BJ (cell line): ENCODE measurements at regions not wholly inside any gene's neighbourhood (a gene's known extent, or its start where the extent isn't known, plus 50 kb on each side); places are given as distances from the start of the nearest gene placed in this dataset.

Experiments used
- CTCF ChIA-PET: fragments of 350-600 bp; formaldehyde crosslinking; extraction: SDS; loops from one replicate; lab custom pipeline; 2021; ENCODE audit warnings: antibody characterized with exemption, inconsistent platforms; lab: Yijun Ruan, JAX
- POLR2A ChIA-PET: fragments of 300-600 bp; sonication (Branson Sonifier 250); formaldehyde crosslinking; extraction: SDS; loops from one replicate; lab custom pipeline; 2021; ENCODE audit warnings: antibody characterized with exemption; lab: Charles Lee
- DNase-seq: peaks from one replicate; pipeline ENCODE4 v3.0.0-alpha.2; 2011; ENCODE audit warnings: low read depth
- H3K27me3 ChIP-seq: 2 replicates; pipeline ENCODE4 v1.6.0; 2011; ENCODE audit warnings: low read length; ENCODE audit not compliant: control insufficient read depth, insufficient read depth
- H3K36me3 ChIP-seq: 2 replicates; pipeline ENCODE4 v1.5.1; 2011; ENCODE audit warnings: low read length; ENCODE audit not compliant: control insufficient read depth, insufficient read depth
- H3K4me3 ChIP-seq: 2 replicates; pipeline ENCODE4 v1.5.1; 2011; ENCODE audit warnings: low read depth, mild to moderate bottlenecking, control low read depth, low read length
- CTCF ChIP-seq: IDR thresholded peaks from 2 replicates; pipeline ENCODE4 v1.5.1; 2011; ENCODE audit warnings: low read depth, mild to moderate bottlenecking, control low read depth, inconsistent platforms, low read length, moderate library complexity; ENCODE audit not compliant: insufficient read depth

DNA sequence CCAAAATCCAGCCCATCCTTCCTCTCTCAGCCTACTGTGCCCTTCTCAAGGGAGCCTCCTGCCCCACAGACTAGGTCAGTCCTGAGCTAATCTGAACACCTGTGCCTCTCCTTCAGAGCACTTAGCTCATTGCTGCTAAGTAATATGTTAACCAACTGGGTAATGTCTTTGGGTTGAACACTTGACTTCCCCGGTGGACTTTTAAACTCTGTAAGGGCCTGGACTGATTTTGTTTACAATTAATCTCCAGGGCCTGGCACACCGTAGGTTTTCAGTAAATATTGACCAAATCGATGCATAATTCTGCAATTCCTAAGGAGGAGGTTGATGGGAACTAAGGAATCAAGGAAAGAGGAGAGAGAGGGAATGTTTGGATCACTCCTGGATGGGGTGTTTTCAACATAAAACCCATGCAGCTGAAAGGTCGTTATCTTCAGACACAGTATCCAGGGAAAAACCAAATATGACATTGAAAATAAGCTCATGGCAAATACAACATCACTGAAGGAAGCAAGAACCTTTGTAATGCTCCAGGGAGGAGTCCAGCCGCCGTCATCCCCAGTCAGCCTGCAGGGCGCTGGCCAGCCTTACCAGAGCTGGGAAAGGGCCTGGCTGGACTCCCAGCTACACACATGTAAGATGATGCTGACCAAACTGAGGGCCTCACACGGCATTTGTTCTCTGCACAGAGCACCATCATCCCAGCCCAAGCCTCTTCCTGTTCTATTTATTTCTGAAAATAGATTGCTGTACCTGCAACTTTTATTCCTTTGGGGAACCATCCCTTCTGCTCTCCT is 166.3 kb downstream of the C5orf15 start:
- ChIA-PET POLR2A (no interaction called here), CTCF (interaction anchor here (1.7 kb wide), 1 partner anchor 9 kb away, joined by 4 read pairs; no protein-coding TSS in a partner anchor)
- Histone ChIP-seq H3K4me3 (no peak overlapping the region), H3K36me3 (no peaks in the 10 kb centered on the region), H3K27me3 (no peaks in the 10 kb centered on the region; the same call in 1 of the 2 replicates)
- no peak for DNase-seq
- no peak for TF ChIP-seq CTCF

DNA sequence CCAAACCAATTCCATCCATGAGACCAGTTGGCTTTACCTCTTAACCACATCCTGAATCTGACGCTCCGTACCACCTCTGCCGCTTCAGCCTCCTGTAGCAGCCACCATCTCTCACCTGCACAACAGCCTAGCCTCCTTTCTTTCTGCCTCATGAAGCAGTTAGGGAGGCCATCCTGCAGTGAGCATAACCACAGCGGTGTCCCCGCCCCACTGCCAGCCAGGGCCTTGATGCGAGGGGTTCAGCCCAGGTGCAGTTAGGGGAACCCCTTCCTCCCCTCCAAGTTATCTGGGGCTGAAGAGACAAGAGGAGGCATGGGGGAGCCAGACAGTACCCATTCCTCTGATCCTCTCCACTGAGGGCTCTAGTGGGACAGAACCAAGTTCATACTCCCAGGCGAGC is 167.0 kb downstream of the C5orf15 start:
- DNase-seq: no peak
- H3K36me3 ChIP-seq: no peaks in the 10 kb centered on the region
- POLR2A ChIA-PET: no interaction called here
- no peaks in the 10 kb centered on the region; the same call in 1 of the 2 replicates for H3K27me3 ChIP-seq
- TF ChIP-seq CTCF: no peak
- H3K4me3 ChIP-seq: no peak overlapping the region
- CTCF ChIA-PET: interaction anchor here (1.7 kb wide), 1 partner anchor 9 kb away, joined by 4 read pairs; no protein-coding TSS in a partner anchor

DNA sequence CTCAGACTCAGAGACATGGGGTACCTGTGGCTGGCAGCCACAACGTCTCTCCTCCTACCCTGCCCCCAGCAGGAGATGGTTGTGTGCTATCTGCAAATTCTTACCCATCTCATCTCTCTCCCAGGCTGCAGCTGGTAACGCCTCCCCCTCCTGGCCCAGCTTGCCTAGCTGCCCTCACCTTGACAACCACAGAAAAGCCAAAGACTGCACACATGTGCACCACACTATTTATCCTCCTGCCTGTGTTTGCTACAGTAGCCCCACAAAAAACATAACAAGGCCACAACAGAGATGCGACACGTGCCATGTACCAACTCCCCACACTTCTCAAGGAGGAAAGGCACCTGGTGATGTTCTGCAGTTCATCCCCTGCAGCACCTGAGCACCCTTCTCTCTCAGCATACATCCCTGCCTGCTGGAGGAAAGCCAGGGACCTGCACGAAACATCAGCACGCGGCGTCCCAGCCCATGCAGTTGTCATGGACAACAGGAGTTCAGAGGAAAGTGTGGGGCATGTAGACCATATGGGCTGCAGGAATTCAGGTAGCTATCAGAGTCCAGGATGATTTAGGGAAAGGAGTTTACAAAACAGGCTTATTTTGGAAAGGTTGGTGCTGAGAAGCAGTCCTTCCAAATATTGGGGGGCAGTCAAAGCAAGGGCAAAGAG is 168.7 kb downstream of the C5orf15 start:
- no peak for DNase-seq
- Histone ChIP-seq H3K4me3 (no peak overlapping the region), H3K27me3 (no peaks in the 10 kb centered on the region; the same call in 1 of the 2 replicates), H3K36me3 (no peaks in the 10 kb centered on the region)
- TF ChIP-seq CTCF: no peak
- CTCF ChIA-PET: no interaction called here
- POLR2A ChIA-PET: no interaction called here

- DNase-seq: no peak
- CTCF ChIA-PET: no interaction called here
- POLR2A ChIA-PET: no interaction called here
Observed at GRCh38 chr5:133797167-133797566, 171.3 kb downstream of the C5orf15 start.

More at GRCh38 chr5:133797167-133797566, 171.3 kb downstream of the C5orf15 start:
- H3K4me3 ChIP-seq: no peak overlapping the region
- 0 out of 2 replicates have a peak, but pooled peaks cover 2% of the 10 kb centered on the region for H3K27me3 ChIP-seq
- H3K36me3 ChIP-seq: no peaks in the 10 kb centered on the region
- no peak for TF ChIP-seq CTCF
